NCI-H1048 (cell line): ENCODE measurements at regions not wholly inside any gene's neighbourhood (a gene's known extent, or its start where the extent isn't known, plus 50 kb on each side); places are given as distances from the start of the nearest gene placed in this dataset.
A peak's percentile ranks its signal among the peaks of the same experiment; 100 is the strongest.

Source experiments
- DNase-seq: peaks from one replicate; lab custom pipeline; 2025; lab: John Stamatoyannopoulos, UW

GRCh38 chr9:108676355-108676754 is 179.4 kb downstream of the ACTL7B start:
- DNase-seq, result peak; percentile 22

- DNase-seq, result no peak
Observed at GRCh38 chr9:108675708-108676107, 180.1 kb downstream of the ACTL7B start.

DNA sequence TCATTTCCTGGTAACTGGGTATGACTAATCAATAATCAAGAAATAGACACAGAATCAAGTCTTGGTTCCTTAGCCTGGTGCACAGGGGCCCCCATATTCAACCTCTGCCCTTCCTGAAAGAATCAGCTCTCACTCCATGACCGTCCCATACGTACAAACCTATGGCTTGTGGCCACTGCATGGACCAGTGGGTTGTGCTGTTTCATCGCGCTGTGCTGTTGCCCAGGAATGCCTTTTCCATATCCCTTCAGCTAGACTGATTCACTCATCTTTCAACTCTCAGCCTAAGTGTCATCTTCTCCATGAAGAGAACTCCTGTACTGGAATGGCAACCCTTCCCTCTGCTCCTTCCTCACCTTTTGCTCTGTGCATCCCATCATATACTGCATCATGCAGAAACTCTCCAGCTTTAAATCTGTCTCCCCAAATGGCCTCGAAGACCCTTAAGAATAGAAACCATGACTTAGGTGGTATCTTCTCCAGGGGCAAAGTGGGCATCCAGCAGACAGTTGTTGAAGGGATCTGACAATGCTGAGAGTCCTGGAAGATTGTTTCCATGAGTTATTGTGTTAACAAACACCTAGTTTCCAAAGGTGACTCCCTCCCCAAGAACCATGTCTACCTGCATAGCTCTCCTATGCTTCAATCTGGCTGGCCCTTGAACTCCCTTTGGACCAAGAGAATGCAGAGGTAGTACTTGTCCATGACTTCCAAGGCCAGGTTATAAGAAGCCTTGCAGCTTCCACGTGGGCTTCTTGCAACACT is 180.8 kb downstream of the ACTL7B start:
- no peak for DNase-seq

DNA sequence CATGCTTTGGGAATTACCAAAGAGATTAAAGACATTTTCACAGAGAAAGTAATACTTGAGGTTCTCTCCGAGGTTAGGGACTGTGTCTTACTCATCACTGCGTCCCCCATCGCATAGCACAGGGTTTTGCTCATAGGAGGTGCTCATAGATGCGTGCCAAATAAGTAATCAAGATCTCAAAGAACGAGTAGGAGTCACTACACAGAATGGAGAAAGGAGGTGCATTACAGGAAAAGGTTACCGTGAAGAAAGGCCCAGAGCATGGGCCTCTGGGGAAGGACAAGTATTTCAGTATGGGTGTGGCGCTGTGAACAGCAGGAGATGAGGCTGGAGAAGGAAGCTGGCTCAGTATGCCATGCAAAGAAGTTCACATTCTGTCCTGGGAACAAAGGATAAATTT is 182.4 kb downstream of the ACTL7B start:
- no peak for DNase-seq

GRCh38 chr9:108672475-108673190 is 183.2 kb downstream of the ACTL7B start:
- DNase-seq, result no peak

DNA sequence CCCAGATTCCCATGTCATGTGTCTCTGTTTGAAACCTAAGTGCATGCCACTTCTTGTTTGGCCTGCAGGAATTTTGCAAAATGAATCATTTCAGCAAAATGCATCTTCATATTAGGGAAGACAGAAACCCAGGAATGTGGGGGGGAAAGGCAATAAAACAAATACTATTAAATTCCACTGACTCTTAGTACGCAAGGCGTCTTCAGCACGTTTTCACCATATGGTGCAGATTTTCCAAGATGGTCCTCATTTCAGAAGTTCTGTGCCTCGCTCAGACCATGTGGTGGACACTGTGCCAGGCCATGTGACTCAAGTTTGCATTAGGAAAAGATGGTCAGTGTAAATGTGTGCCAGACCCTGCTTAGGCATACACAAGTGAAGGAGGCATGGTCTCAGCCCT is 184.0 kb downstream of the ACTL7B start:
- DNase-seq, result no peak

DNA sequence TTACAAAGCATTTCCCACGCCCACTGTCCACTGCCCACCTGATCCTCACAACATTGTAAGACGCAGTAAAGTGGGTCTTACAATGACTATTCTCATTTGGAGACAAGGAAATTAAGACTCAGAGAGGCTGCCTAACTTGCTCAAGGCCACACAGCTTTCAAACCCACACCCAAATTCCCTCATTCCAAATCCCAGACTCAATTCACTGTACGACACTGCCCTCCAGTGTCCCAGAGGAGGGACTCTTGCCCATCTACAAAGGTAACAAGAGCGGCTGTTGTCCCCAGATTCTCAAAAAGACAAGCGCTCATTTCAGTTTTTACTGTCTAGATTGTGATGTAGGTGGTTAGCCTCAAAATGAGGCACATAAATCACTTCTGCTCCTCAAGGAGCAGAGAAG is 184.6 kb downstream of the ACTL7B start:
- no peak for DNase-seq

- no peak for DNase-seq
Observed at GRCh38 chr9:108668938-108669335, 186.8 kb downstream of the ACTL7B start.

DNA sequence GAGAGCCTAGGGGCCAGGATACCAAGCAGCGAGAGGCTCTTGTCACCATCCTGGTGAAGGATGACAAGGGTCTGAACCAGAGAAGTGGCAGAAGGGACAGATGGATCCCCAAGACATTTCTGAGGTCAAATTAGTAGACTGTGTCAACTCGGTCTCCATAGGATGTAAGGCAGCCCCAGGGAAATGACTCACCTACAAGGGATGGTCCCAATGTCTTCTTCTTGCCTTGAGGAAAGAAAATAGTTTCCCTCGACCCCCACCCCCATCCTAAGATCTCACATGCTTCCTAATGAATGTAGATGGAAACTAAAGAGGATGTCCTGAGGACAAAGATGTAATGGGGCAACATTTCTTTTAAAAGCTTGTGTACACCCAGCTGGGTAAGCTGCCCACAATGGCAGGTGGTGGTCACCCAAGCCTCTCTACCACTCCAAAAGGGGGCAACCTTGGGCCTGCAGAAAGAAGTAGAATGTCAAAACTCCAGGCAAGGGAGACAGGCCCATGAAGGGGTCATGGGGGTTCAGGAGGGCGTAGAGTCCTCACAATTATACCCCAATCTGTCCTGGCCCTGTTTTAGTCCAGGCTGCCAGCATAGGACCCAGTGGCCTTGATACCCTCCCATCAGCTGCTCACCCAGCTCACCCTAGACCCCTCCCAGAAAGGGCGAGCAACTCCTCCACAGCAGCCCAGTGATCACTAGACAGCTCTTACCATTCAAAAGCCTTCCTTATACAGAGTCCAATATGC is 187.4 kb downstream of the ACTL7B start:
- no peak for DNase-seq

DNA sequence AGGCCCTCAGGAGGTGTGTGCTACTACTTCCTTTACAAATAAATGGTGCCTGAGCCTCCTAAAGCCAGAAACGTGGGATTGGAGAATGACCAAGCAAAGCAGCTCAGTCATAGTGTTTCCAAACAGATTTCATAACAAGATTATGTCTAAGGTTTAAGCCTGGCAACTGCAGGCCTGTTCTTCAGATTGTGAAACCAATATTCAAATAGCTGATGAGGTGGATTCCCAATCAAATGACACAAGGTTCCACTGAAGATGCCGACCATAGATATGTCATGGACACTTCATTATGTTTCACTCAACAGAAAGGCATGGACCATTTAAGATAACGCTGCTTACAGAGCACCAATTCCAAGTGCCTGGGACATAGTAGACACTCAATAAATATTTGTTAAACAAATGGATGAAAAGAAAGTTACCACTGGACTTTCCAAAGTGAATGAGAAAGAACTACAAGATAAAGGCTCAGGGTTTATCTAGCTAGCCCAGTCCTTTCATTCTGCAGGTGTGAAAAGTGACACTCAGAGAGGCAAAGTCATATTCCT is 189.5 kb downstream of the ACTL7B start:
- no peak for DNase-seq

DNA sequence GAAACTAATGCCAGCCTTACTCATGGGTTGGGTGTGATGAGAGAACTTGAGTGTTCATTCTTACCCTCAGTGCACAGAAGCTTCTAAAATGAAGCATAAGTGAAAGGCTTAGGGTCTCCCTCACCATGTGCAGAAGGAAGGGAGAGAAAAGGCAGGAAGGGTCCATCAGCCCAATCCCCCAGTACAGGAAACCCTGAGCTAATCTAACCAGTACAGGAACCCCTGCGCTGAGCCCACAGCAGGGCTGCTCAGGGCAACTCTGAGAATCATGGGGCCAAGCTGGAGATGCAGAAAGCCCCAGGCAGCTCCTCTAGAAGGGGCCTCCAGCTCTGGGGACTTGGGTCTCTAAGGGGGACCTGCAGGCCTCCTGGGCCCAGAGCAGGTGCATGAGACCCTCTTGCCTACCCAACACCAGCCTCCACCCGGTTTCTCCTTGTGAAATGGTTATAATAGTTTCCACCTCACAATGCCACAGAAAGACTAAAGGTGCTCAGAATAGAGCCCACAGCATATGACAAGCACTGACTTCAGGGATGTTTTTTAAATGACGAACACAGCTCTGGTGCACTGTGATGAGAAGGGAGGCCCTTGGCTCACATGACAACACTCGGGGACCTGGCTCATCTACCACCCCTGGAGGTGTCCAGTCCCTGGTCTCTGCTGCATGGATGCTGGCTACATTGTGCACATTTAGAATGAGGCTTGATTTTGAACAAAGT is 190.1 kb downstream of the ACTL7B start:
- DNase-seq, result no peak

GRCh38 chr9:108664309-108665255 is 191.2 kb downstream of the ACTL7B start:
- no peak for DNase-seq

- no peak for DNase-seq
Observed at GRCh38 chr9:108663422-108663821, 192.4 kb downstream of the ACTL7B start.

GRCh38 chr9:108662956-108663355 is 192.8 kb downstream of the ACTL7B start:
- DNase-seq, result no peak

DNA sequence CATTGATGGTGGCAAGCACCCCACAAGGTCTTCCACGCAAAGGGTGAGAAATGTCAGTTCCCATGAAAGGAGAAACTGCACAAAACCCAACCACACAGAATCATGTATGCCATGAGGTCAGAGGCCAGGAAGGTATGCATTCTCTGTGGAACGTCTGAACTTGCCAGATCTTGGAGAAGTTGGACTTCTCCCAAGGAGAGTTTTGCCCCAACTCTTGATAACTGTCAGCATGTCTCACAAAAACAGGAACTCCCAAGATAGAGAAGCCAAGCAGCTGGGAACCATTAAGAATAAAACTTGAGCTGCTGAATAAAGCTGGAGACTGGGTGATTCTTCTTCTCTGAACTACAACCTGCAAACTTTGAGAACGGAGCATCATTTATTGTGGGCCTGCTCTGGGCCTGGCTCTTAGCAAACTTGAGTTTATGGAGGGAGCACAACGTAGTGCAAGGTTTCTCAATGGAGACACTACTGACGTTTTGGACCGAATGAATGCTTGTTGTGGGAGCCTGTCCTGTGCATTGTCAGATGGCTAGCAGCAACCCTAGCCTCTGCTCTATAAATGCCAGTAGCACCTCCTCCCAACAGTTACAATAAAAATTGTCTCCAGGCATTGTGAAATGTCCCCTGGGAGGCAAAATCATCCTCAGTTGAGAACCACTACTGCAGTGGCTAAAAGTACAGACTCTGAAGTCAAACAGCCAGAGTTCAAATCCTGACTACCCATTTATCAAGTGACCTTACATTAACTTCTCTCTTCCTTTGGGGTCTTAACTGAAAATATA is 193.5 kb downstream of the ACTL7B start:
- DNase-seq, result no peak

DNA sequence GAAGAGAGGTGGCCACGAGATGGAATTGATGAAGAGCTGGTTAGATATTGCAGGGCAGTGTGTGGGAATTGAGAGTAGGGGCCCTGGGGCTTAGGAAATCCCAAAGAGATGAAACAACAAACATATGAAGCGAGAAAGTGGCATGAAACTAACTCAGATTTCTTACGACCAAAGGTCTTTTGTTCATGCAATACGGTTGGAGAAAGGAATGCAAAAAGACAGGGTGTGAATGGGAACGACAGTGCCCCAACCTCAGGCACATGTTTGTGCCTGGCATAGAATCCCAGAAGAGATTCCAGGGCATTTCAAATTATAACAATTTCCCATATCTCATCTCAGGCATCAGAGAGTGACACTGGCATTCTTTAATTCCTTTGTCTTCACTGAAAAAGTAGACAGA is 199.2 kb downstream of the ACTL7B start:
- DNase-seq, result no peak

- no peak for DNase-seq
Observed at GRCh38 chr9:108655818-108656217, 200.0 kb downstream of the ACTL7B start.

- no peak for DNase-seq
Observed at GRCh38 chr9:108654566-108654965, 201.2 kb downstream of the ACTL7B start.

- DNase-seq, result no peak
Observed at GRCh38 chr9:108652851-108653250, 202.9 kb downstream of the ACTL7B start.

DNA sequence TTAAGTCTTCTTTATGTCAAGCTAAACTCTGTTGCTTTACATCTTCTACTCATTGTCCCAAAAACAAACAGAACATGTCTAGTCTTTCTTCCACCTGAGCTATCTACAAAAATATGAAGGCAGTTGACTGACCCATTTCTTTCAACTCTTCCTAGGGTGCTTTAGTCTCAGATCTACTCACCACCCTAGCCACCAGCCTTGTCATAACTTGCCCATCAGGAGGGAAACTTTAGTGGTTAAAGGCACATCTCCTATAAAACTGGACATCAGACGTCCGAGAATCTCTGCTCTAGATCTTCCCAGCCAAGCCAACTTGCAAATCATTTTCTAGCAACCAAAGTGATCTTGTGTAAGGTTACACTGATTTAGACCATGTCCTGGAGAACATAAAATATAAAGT is 205.0 kb downstream of the ACTL7B start:
- no peak for DNase-seq
